ENCODE measurements at regions not wholly inside any gene's neighbourhood (a gene's known extent, or its start where the extent isn't known, plus 50 kb on each side); places are given as distances from the start of the nearest gene placed in this dataset.

GRCh38 chr5:139745800-139746690, 49.6 kb upstream of the PSD2 start:
- Histone ChIP-seq H3K36me3 (ENCODE audit: control insufficient read depth in 2 of 2, extremely low read depth in 1 of 2, insufficient read depth in 2 of 2, low read length in 2 of 2) (no peaks in the 10 kb centered on the region), H3K9me3 (replicated peaks; ENCODE audit: control insufficient read depth, insufficient read depth, low read length) (no peaks in the 10 kb centered on the region), H3K9me1 (replicated peaks; ENCODE audit: control insufficient read depth, extremely low read depth, insufficient read depth, low read length) (no peaks in the 10 kb centered on the region), H4K20me1 (replicated peaks; ENCODE audit: control insufficient read depth, extremely low read depth, insufficient read depth, low read length) (no peaks in the 10 kb centered on the region), H2AFZ (ENCODE audit: low read depth, low read length) (peak overlapping the region; percentile 36), H3K4me2 (ENCODE audit: insufficient read depth, low read length) (peak overlapping the region; percentile 39), H3K4me3 (replicated peaks in 1 of 3; ENCODE audit: insufficient read depth in 1 of 3, low read depth in 1 of 3, low read length in 3 of 3) (peak overlapping the region in 1 of 3 experiments; percentile 4), H3K4me1 (ENCODE audit: control insufficient read depth, extremely low read depth, insufficient read depth, low read length) (peaks cover 18% of the 10 kb centered on the region), H3K9ac (replicated peaks; ENCODE audit: extremely low read depth, insufficient read depth, low read length) (no peak overlapping the region), H3K27me3 (ENCODE audit: control insufficient read depth in 2 of 2, insufficient read depth in 2 of 2, low read length in 2 of 2) (peaks cover 25 to 28% of the 10 kb centered on the region in 2 experiments), H3K79me2 (ENCODE audit: control insufficient read depth, insufficient read depth, low read length) (no peaks in the 10 kb centered on the region), H3K27ac (ENCODE audit: insufficient read depth, low read depth, low read length) (no peak overlapping the region)
- intact Hi-C loops (cut with micrococcal nuclease) (loop anchor here (2.0 kb wide), 2 partner anchors 15 to 35 kb away; no protein-coding TSS in a partner anchor), dilution Hi-C loops (cut with MboI; ENCODE audit: extremely low pct_ligation_motif_present, low sequenced_read_pairs) (no loop called here)
- ChIA-PET CTCF (interaction anchor here (1.0 to 2.4 kb wide), 4 partner anchors 10 to 47 kb away, joined by 3 to 6 read pairs (median 3); no protein-coding TSS in a partner anchor), POLR2A (no interaction called here)
- no TSS peak for BruUV-seq (replicated peaks)
- no peak for TF ChIP-seq EZH2 (IDR thresholded peaks at IDR 0.05; ENCODE audit: borderline replicate concordance, low read depth, low read length, severe bottlenecking)
- DNase-seq (ENCODE audit: low read depth, low spot score) (peak; percentile 67), FAIRE-seq (peak; percentile 87)
